CD14-positive monocyte (primary cell): ENCODE measurements at regions not wholly inside any gene's neighbourhood (a gene's known extent, or its start where the extent isn't known, plus 50 kb on each side); places are given as distances from the start of the nearest gene placed in this dataset.

ENCODE experiments used
- DNase-seq, 3 donors: peaks; one replicate each; pipeline ENCODE4 v3.0.0-alpha.2; 2011 to 2022
- H2AFZ ChIP-seq: 2 replicates; pipeline ENCODE4 v1.6.0; 2012; ENCODE audit warnings: mild to moderate bottlenecking, low read depth, low read length, inconsistent platforms; ENCODE audit not compliant: insufficient read depth, poor library complexity, severe bottlenecking
- H3K27ac ChIP-seq, 2 donors: 1 replicate in 1 of 2; 2 replicates in 1 of 2; pipeline ENCODE4 v1.5.1; 2012 to 2013; ENCODE audit warnings: low read length in 2 of 2, control low read depth in 1 of 2, inconsistent platforms in 1 of 2, low read depth in 1 of 2, mild to moderate bottlenecking in 1 of 2
- H3K27me3 ChIP-seq, 2 donors: one replicate each; pipeline versions ENCODE4 v1.6.0 to v1.6.1; 2011 to 2013; ENCODE audit warnings: low read length in 2 of 2; ENCODE audit not compliant: control insufficient read depth in 2 of 2, insufficient read depth in 2 of 2
- H3K36me3 ChIP-seq, 2 donors: replicated peaks in 1 of 2; 1 replicate in 1 of 2; 2 replicates in 1 of 2; pipeline versions ENCODE4 v1.5.1 to v1.6.1; 2012 to 2013; ENCODE audit warnings: low read length in 2 of 2, control low read depth in 1 of 2, inconsistent platforms in 1 of 2, mild to moderate bottlenecking in 1 of 2; ENCODE audit not compliant: insufficient read depth in 2 of 2, control insufficient read depth in 1 of 2
- H3K4me1 ChIP-seq, 2 donors: 1 replicate in 1 of 2; 2 replicates in 1 of 2; pipeline versions ENCODE4 v1.5.1 to v1.6.1; 2012 to 2013; ENCODE audit warnings: low read length in 2 of 2, control low read depth in 1 of 2, inconsistent platforms in 1 of 2, mild to moderate bottlenecking in 1 of 2, moderate library complexity in 1 of 2; ENCODE audit not compliant: insufficient read depth in 2 of 2, control insufficient read depth in 1 of 2
- H3K4me2 ChIP-seq: replicated peaks from 2 replicates; pipeline ENCODE3; 2012; ENCODE audit warnings: low read length, moderate library complexity, mild to moderate bottlenecking; ENCODE audit not compliant: poor library complexity, severe bottlenecking; ENCODE audit errors: extremely low read depth
- H3K4me3 ChIP-seq, 3 experiments: fragments of 200-600 bp in 1 of 3; sonication (generic) in 1 of 3; replicated peaks in 1 of 3; 1 replicate in 2 of 3; 2 replicates in 1 of 3; pipeline ENCODE4 v1.5.1; 2011 to 2013; ENCODE audit warnings: low read length in 3 of 3, mild to moderate bottlenecking in 3 of 3, control low read depth in 2 of 3, low read depth in 2 of 3, inconsistent platforms in 1 of 3, moderate library complexity in 1 of 3
- H3K79me2 ChIP-seq: 2 replicates; pipeline ENCODE4 v1.6.0; 2012; ENCODE audit warnings: mild to moderate bottlenecking, control low read depth, inconsistent platforms, low read length, moderate library complexity; ENCODE audit not compliant: insufficient read depth
- H3K9ac ChIP-seq: 2 replicates; pipeline ENCODE4 v1.6.0; 2017; ENCODE audit warnings: low read length, mild to moderate bottlenecking; ENCODE audit not compliant: insufficient read depth, poor library complexity, severe bottlenecking
- H3K9me3 ChIP-seq, 2 donors: replicated peaks in 1 of 2; 1 replicate in 1 of 2; 2 replicates in 1 of 2; pipeline versions ENCODE4 v1.5.1 to v1.6.1; 2012 to 2013; ENCODE audit warnings: low read length in 2 of 2, control low read depth in 1 of 2; ENCODE audit not compliant: control insufficient read depth in 1 of 2, insufficient read depth in 1 of 2
- H4K20me1 ChIP-seq: 2 replicates; pipeline ENCODE4 v1.6.0; 2012; ENCODE audit warnings: mild to moderate bottlenecking, low read length, control low read depth, moderate library complexity; ENCODE audit not compliant: insufficient read depth
- H3K27ac Mint-ChIP-seq, 7 donors: one replicate each; pipeline ENCODE4 v1.8.0; 2020; ENCODE audit warnings: mild to moderate bottlenecking in 7 of 7, mixed read lengths in 7 of 7, moderate library complexity in 6 of 7, inconsistent platforms in 2 of 7
- H3K27me3 Mint-ChIP-seq, 3 donors: one replicate each; pipeline ENCODE4 v1.8.0; 2021 to 2022; ENCODE audit warnings: low read depth in 3 of 3, mild to moderate bottlenecking in 3 of 3, mixed read lengths in 3 of 3, moderate library complexity in 3 of 3, inconsistent platforms in 1 of 3
- H3K36me3 Mint-ChIP-seq, 2 donors: one replicate each; pipeline ENCODE4 v1.8.0; 2020; ENCODE audit warnings: mixed read lengths in 2 of 2, inconsistent platforms in 1 of 2, mild to moderate bottlenecking in 1 of 2
- H3K4me1 Mint-ChIP-seq: one replicate; pipeline ENCODE4 v1.8.0; 2020; ENCODE audit warnings: mild to moderate bottlenecking, mixed read lengths
- H3K4me3 Mint-ChIP-seq, 2 donors: one replicate each; pipeline ENCODE4 v1.8.0; 2020; ENCODE audit warnings: mild to moderate bottlenecking in 2 of 2, mixed read lengths in 2 of 2, moderate library complexity in 1 of 2
- H3K9me3 Mint-ChIP-seq, 7 donors: one replicate each; pipeline ENCODE4 v1.8.0; 2020 to 2022; ENCODE audit warnings: mixed read lengths in 7 of 7, mild to moderate bottlenecking in 6 of 7, moderate library complexity in 6 of 7, inconsistent platforms in 2 of 7
- WGBS: methylation state at CpG from one replicate; pipeline ENCODE4 v1.1.5; 2013; ENCODE audit warnings: missing lambda C conversion rate; ENCODE audit not compliant: insufficient coverage; 5-methylcytosine and 5-hydroxymethylcytosine counted together
- intact Hi-C, 2 donors: fragments of 100-400 bp; cut with micrococcal nuclease; formaldehyde crosslinking; loops; one replicate each; pipeline versions ENCODE4 v1.15.0 to v1.15.1; 2023
- TF ChIP-seq, protein P1 (sequence below): fragments of 200-600 bp; IDR thresholded peaks from one replicate; pipeline ENCODE4 v1.8.0; 2022; ENCODE audit warnings: antibody characterized with exemption, mild to moderate bottlenecking

DNA sequence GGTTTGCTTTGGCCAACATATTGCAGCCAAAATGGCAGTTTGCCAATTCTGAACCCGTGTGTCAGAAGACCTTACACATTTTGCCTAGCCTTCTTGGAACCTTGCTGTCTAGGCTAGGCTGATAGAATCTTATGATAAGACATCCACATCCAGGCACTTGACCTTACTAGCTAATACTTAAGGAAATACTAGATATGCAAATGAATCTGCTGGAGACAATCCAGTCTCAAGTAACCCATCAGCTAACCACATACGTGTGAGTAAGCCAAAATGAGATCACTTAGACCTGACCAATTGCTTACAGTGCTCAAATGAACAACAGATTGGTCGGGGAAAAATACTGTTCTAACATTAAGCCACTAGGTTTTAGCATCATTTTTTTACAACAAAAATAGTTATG lies 1504.6 kb upstream of the CDH9 start:
- peaks cover 0 to 12% (median 4%) of the 10 kb centered on the region in 7 donors for H3K9me3 Mint-ChIP-seq
- H3K36me3 Mint-ChIP-seq = no peaks in the 10 kb centered on the region
- WGBS = 7% methylated on average over 2 of the region's 3 CpGs

GRCh38 chr5:28523888-28524635 lies 1485.7 kb upstream of the CDH9 start:
- TF ChIP-seq, protein P1, sequence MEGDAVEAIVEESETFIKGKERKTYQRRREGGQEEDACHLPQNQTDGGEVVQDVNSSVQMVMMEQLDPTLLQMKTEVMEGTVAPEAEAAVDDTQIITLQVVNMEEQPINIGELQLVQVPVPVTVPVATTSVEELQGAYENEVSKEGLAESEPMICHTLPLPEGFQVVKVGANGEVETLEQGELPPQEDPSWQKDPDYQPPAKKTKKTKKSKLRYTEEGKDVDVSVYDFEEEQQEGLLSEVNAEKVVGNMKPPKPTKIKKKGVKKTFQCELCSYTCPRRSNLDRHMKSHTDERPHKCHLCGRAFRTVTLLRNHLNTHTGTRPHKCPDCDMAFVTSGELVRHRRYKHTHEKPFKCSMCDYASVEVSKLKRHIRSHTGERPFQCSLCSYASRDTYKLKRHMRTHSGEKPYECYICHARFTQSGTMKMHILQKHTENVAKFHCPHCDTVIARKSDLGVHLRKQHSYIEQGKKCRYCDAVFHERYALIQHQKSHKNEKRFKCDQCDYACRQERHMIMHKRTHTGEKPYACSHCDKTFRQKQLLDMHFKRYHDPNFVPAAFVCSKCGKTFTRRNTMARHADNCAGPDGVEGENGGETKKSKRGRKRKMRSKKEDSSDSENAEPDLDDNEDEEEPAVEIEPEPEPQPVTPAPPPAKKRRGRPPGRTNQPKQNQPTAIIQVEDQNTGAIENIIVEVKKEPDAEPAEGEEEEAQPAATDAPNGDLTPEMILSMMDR = no peak
- Mint-ChIP-seq H3K9me3 (peaks cover 3 to 20% (median 8%) of the 10 kb centered on the region in 7 donors), H3K27ac (no peak overlapping the region), H3K4me3 (no peak overlapping the region), H3K4me1 (no peaks in the 10 kb centered on the region), H3K36me3 (no peaks in the 10 kb centered on the region), H3K27me3 (no peaks in the 10 kb centered on the region)
- Histone ChIP-seq H3K9ac (no peak overlapping the region), H3K79me2 (no peaks in the 10 kb centered on the region), H3K27me3 (no peaks in the 10 kb centered on the region), H3K4me3 (no peak overlapping the region), H4K20me1 (no peaks in the 10 kb centered on the region), H3K27ac (no peak overlapping the region), H3K4me2 (no peak overlapping the region), H3K4me1 (no peaks in the 10 kb centered on the region), H3K36me3 (no peaks in the 10 kb centered on the region), H2AFZ (no peak overlapping the region), H3K9me3 (peaks cover 0 to 18% of the 10 kb centered on the region in 2 donors)
- DNase-seq = no peak
- intact Hi-C loops = no loop called here
- 87% methylated on average over 4 of the region's 4 CpGs for whole genome bisulfite sequencing

More for the DNA sequence above, 1504.6 kb upstream of the CDH9 start:
- H3K79me2 ChIP-seq = no peaks in the 10 kb centered on the region
- Mint-ChIP-seq H3K27me3 (no peaks in the 10 kb centered on the region), H3K4me3 (no peak overlapping the region), H3K4me1 (no peaks in the 10 kb centered on the region), H3K27ac (no peak overlapping the region)
- H3K9me3 ChIP-seq = peaks cover 4 to 16% of the 10 kb centered on the region in 2 donors
- no peak overlapping the region for H3K27ac ChIP-seq
- TF ChIP-seq, protein P1 = no peak
- H2AFZ ChIP-seq = no peak overlapping the region
- no peaks in the 10 kb centered on the region for H4K20me1 ChIP-seq
- H3K36me3 ChIP-seq = no peaks in the 10 kb centered on the region
- no peaks in the 10 kb centered on the region for H3K27me3 ChIP-seq
- H3K4me2 ChIP-seq = no peak overlapping the region
- no peaks in the 10 kb centered on the region for H3K4me1 ChIP-seq
- no peak overlapping the region for H3K9ac ChIP-seq
- no peak overlapping the region for H3K4me3 ChIP-seq
- intact Hi-C loops = no loop called here
- DNase-seq = no peak
